ENCODE measurements at regions not wholly inside any gene's neighbourhood (a gene's known extent, or its start where the extent isn't known, plus 50 kb on each side); places are given as distances from the start of the nearest gene placed in this dataset.

GRCh38 chr5:159775890-159776289 is 140.4 kb upstream of the ADRA1B start:
- in situ Hi-C loops (cut with MboI; ENCODE audit: low sequenced_read_pairs) = no loop called here

GRCh38 chr5:159777049-159777660 is 139.1 kb upstream of the ADRA1B start:
- in situ Hi-C loops (cut with MboI; ENCODE audit: low sequenced_read_pairs) = no loop called here

DNA sequence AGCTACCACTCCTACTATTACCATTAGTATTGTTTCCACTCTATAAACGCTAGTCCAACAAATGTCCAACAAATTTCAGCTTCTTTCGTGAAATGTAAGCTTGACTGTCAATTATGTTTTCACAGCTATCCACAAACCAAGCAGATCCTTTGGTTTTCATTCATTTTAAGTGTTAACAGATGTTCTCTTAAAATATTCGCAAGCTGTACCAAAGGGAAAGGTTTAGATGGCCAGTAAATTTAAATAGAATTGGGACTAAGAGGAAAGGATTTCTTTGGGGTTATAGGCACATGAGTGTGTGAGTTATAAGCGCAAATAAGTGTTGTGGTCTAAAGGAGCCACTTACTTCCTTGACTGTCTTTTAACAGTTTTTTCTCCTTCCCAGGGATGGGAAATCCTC is 136.8 kb upstream of the ADRA1B start:
- in situ Hi-C loops (cut with MboI; ENCODE audit: low sequenced_read_pairs) = no loop called here

GRCh38 chr5:159780246-159780645 is 136.0 kb upstream of the ADRA1B start:
- in situ Hi-C loops (cut with MboI; ENCODE audit: low sequenced_read_pairs) = no loop called here

DNA sequence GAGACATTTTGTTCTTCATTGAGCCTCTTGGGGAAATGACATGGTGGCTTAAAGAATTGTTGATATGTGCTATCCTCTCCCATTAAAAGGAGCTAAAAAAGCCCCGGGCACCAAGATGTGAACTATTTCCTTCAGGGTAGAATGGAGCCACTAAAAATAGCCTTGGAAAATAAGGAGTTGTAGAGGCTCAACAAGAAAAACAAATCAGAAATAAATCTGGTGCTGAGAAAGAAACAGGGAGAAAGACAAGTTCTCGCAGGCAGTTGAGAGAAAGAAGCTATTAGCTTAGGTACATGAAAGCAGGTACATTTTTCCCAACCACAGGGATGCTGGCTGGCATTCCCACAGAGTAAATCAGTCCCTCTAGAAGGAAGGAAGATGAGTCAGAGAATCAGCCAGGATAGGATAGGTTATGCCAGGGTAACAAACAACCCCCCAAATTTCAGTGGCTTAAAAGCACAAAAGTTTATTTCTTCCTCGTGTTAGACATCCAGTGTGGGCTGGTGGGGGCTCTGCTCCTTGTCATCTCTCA is 134.6 kb upstream of the ADRA1B start:
- in situ Hi-C loops (cut with MboI; ENCODE audit: low sequenced_read_pairs) = no loop called here

DNA sequence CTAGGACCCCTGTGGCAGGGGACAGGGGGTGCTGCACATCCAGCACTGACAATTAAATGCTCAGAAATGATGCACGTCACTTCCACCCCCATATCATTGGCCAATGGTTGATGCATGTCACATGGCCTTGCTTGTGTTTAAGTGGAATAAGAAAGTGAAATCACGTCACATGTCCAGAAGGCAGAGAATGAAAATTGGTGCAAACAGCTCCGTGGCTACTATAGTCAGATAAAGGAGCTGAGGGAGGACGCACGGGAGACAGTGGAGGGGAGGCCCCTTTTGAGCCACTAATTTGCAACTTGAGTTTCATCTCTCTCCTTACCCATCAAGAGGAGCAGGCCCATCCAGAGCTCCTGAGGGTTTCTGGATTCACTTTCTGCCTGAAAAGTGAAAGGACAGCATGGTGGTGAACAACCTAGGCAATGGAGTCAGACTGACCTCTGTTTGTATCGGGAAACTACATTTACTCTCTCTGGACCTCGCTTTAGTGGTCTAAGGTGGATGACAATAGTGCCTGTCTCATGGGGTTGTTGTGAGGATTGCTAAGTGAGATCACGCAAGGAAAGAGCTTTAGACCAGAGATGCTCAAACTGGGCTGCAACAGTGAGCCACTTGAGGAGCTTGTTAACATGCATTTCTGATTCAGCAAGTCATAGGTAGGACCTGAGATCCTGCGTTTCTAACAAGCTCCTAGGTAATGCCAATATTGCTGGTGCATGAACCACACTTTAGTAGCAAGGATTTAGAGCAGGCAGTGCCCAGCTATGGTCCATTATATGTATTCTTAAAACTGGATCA is 133.9 kb upstream of the ADRA1B start:
- in situ Hi-C loops (cut with MboI; ENCODE audit: low sequenced_read_pairs) = no loop called here

GRCh38 chr5:159782995-159783300 is 133.3 kb upstream of the ADRA1B start:
- in situ Hi-C loops (cut with MboI; ENCODE audit: low sequenced_read_pairs) = no loop called here

- in situ Hi-C loops (cut with MboI; ENCODE audit: low sequenced_read_pairs) = no loop called here
Observed at GRCh38 chr5:159783726-159784247, 132.5 kb upstream of the ADRA1B start.

DNA sequence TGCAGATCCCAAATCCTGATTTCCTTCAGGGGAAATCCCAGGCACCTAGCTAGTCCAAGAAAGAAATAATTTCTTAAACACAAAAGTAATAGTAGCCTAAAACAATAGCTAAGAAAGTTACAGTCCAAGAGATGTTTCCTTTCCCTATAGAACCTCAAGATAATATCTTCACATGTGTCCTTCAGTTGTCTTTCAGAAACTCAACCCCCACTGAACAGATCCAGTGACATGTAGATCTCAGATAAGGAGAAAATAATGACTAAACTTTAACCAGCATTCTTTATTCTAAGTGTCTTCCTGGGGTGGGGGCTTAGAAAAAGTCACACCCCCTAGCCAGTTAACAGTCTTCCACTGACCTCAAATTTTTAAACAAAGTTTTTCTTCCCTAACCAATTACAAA is 131.3 kb upstream of the ADRA1B start:
- in situ Hi-C loops (cut with MboI; ENCODE audit: low sequenced_read_pairs) = no loop called here

DNA sequence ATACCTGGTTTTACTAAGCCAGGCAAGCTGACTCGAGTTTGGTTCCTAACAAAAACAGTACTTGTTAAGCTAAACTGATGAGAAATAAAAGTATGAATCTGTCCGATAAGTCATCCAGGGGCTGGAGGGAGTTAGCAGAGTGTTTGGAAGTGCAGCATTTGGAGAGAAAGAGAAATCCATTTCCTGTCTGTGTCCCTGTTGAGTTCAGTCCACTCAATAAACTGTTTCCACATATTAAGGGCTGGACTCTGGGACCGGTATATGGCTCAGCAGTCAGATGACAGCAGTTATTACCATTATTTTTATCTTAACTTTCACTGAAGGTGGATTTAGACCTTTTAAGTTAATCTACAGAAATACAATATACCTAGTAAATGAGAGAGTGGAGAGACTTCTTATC is 130.6 kb upstream of the ADRA1B start:
- in situ Hi-C loops (cut with MboI; ENCODE audit: low sequenced_read_pairs) = no loop called here

DNA sequence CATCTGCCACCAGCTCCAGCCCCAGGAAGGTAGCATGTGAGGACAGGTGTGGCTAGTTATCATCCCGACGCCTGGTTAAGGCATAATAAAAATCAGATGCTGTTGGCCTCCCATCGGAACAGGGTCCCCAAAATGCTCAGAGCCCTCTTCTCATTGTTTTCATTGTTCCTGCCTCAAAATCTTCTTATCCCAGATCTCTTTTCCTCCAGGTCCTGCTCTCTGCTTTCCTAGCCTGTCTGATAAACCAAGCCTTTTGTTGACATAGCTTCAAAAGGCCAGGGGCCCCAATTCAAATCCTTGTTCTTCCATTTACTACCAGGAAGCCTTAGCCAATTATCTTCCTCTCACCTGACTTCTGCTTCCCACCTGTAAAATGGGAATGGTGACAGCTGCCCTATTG is 130.1 kb upstream of the ADRA1B start:
- in situ Hi-C loops (cut with MboI; ENCODE audit: low sequenced_read_pairs) = no loop called here

DNA sequence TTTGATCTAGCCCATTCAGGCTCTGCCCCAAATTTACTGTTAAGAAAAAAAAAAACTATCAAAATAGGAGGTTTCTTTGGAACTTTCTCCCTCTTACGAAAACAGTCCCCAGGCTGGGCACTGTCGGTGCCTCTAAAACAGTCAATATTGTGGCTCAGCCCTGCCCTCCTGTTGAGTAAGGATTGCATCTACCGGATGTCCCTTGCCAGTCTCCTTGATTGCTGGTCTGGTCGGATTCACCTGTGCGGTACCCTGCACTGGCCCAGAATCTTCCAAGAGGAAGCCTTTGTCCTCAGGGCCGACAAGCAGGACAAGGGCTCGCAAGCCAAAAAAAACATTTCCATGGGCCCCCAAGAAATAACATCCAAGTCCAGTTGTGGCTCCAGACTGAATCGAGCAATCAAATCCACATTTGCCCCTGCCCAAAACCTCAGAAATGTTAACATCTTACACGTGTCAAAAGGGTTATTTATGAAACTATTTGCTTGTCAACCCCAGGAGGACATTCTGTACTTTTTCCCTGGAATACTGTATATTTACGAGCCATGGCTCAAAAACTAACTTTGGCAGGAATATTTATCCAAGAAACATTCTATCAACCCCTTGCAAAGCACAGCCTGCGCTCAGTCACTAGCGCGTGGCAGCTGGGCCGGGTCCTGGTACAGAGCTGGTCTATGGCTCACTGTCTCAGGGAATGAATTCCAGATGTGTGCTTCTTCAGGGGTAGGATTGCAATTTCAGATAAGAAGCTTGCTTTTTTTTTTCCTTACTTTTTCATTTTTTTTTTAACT is 129.2 kb upstream of the ADRA1B start:
- in situ Hi-C loops (cut with MboI; ENCODE audit: low sequenced_read_pairs) = no loop called here

- in situ Hi-C loops (cut with MboI; ENCODE audit: low sequenced_read_pairs) = no loop called here
Observed at GRCh38 chr5:159787837-159788236, 128.4 kb upstream of the ADRA1B start.

GRCh38 chr5:159788835-159789331 is 127.4 kb upstream of the ADRA1B start:
- in situ Hi-C loops (cut with MboI; ENCODE audit: low sequenced_read_pairs) = no loop called here

DNA sequence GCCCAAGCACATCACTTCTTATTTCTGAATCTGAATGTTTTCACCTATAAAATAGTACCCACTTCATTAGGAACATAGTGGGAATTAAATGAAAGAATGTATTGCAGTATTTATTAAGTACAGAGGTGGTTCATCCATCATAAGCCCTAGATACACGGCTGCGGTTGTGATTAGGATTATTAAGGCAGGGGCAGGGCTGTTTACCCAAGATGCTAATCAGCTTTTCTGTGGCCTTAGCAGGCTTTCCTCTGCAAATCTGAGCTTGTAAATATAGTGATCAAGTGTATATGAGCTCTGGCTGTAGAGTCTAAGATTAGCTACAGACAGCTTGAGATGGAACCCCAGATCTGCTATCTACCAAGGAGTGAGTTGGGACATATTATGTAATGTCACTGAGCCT is 124.1 kb upstream of the ADRA1B start:
- in situ Hi-C loops (cut with MboI; ENCODE audit: low sequenced_read_pairs) = no loop called here

GRCh38 chr5:159797261-159797970 is 118.9 kb upstream of the ADRA1B start:
- in situ Hi-C loops (cut with MboI; ENCODE audit: low sequenced_read_pairs) = no loop called here

GRCh38 chr5:159799701-159800100 is 116.6 kb upstream of the ADRA1B start:
- in situ Hi-C loops (cut with MboI; ENCODE audit: low sequenced_read_pairs) = no loop called here

- in situ Hi-C loops (cut with MboI; ENCODE audit: low sequenced_read_pairs) = no loop called here
Observed at GRCh38 chr5:159800131-159800840, 116.0 kb upstream of the ADRA1B start.

GRCh38 chr5:159801303-159801702 is 115.0 kb upstream of the ADRA1B start:
- in situ Hi-C loops (cut with MboI; ENCODE audit: low sequenced_read_pairs) = no loop called here

DNA sequence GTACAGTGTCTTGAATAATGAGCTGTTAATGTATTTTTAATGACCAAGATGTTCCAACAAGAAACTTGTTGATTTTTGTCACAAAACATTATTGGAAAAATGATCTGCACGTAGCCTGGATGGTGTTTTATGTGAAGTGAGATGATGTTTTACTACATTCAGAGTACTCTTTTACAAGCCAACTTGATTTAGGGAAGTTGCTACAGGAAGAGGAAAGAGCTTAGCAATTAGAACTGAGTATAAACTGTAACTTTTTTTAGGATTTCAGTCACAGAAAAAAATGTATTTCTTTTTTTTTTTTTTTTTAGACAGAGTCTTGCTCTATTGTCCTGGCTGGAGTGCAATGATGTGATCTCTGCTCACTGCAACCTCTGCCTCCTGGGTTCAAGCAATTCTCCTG is 113.6 kb upstream of the ADRA1B start:
- in situ Hi-C loops (cut with MboI; ENCODE audit: low sequenced_read_pairs) = no loop called here

Data from HL-60/S4 (cell line).